AG04449 (cell line): ENCODE measurements at regions not wholly inside any gene's neighbourhood (a gene's known extent, or its start where the extent isn't known, plus 50 kb on each side); places are given as distances from the start of the nearest gene placed in this dataset.

Source experiments
- CTCF ChIA-PET: fragments of 350-600 bp; formaldehyde crosslinking; extraction: SDS; loops from one replicate; lab custom pipeline; 2021; ENCODE audit warnings: antibody characterized with exemption; lab: Yijun Ruan, JAX
- POLR2A ChIA-PET: fragments of 400-600, 350-600 bp; formaldehyde crosslinking; extraction: SDS; loops from one replicate; lab custom pipeline; 2020; ENCODE audit warnings: antibody characterized with exemption, inconsistent platforms; lab: Yijun Ruan, JAX
- DNase-seq: peaks from one replicate; pipeline ENCODE4 v3.0.0-alpha.2; 2010; ENCODE audit warnings: low read depth, low spot score
- H3K4me3 ChIP-seq: 2 replicates; pipeline ENCODE4 v1.5.1; 2011; ENCODE audit warnings: low read depth, mild to moderate bottlenecking, control low read depth, low read length
- TF ChIP-seq, protein P1 (sequence below): IDR thresholded peaks from one replicate; pipeline ENCODE4 v1.5.1; 2011; ENCODE audit warnings: mild to moderate bottlenecking, moderate library complexity, low read length, control low read depth, inconsistent platforms; ENCODE audit not compliant: insufficient read depth; ENCODE audit errors: missing control alignments

GRCh38 chr1:213331631-213332175 lies 280.7 kb downstream of the RPS6KC1 start:
- ChIA-PET POLR2A (no interaction called here), CTCF (no interaction called here)
- TF ChIP-seq, protein P1, sequence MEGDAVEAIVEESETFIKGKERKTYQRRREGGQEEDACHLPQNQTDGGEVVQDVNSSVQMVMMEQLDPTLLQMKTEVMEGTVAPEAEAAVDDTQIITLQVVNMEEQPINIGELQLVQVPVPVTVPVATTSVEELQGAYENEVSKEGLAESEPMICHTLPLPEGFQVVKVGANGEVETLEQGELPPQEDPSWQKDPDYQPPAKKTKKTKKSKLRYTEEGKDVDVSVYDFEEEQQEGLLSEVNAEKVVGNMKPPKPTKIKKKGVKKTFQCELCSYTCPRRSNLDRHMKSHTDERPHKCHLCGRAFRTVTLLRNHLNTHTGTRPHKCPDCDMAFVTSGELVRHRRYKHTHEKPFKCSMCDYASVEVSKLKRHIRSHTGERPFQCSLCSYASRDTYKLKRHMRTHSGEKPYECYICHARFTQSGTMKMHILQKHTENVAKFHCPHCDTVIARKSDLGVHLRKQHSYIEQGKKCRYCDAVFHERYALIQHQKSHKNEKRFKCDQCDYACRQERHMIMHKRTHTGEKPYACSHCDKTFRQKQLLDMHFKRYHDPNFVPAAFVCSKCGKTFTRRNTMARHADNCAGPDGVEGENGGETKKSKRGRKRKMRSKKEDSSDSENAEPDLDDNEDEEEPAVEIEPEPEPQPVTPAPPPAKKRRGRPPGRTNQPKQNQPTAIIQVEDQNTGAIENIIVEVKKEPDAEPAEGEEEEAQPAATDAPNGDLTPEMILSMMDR, result no peak
- H3K4me3 ChIP-seq, result no peak overlapping the region
- DNase-seq, result no peak

GRCh38 chr1:213332491-213332890 lies 281.4 kb downstream of the RPS6KC1 start:
- ChIA-PET CTCF (no interaction called here), POLR2A (no interaction called here)
- TF ChIP-seq, protein P1, result no peak
- H3K4me3 ChIP-seq, result no peak overlapping the region
- DNase-seq, result no peak

DNA sequence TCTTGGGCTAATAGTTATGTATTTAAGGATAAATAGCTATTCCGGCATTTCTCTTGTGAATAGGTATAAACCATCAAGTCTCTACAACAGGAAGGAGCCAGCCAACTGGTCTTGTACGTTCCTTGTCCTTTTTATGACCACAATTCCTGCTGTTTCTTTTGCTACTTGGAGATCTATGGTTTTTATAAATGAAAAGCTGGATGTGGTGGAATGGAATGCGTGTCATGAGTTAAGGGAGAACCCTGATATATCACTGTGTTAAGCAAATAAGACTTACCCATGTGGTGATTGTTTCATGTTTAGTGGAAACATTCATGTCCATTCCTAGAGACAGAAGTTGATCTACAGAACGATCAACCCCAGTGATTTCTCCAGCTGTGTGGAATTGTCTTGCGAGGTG lies 282.1 kb downstream of the RPS6KC1 start:
- H3K4me3 ChIP-seq, result no peak overlapping the region
- TF ChIP-seq, protein P1, result no peak
- CTCF ChIA-PET, result no interaction called here
- peak; percentile 4 for DNase-seq
- POLR2A ChIA-PET, result no interaction called here

DNA sequence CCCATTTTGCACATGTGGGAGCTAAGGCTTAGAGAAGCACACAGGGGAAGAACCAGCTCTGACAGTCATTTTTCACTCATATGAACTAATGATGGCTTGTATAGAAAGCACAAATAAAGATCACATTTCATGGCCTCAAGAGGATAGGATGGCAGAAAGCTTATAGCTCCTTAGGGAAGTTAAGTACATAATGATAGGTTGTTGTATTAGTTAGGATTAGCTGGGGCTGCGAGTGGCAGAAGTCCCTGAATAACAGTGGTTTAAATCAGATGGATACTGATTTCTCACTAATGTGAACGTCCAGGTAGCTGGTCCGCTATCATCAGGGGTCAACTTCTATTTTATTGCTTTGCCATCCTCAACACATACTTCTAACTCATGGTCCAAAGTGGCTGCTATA lies 284.0 kb downstream of the RPS6KC1 start:
- POLR2A ChIA-PET, result no interaction called here
- CTCF ChIA-PET, result no interaction called here
- no peak for DNase-seq
- TF ChIP-seq, protein P1, result no peak
- H3K4me3 ChIP-seq, result no peak overlapping the region

DNA sequence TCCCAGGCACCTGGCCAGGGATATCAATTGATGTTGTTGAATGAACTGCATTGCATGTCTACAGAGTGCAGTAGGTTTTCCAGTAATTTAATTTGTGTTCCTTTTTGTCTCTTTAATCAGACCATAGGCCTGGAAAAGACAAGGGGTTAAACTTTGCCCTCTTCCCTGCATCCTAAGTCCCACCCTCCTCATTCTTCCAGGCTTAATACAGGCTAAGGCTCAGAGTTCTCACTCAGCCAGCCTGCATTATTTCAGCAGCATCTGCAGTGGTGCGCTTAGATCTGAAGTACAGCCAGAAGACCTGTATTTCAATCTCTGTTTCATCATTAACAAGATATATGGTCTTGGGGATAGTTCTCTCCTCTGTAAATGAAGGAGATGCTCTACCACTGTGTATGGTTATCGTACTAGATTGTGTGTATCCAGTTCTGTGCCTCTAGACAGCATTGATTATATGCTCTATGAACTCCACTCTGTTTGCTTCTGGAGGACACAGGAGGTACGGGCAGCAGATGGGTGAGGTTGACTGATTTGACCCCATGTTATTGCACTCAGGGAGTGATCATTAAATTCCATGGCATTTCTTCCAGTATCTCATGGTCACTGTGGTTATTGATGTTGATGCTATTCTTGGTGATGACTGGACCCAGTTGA lies 286.1 kb downstream of the RPS6KC1 start:
- ChIA-PET POLR2A (no interaction called here), CTCF (no interaction called here)
- TF ChIP-seq, protein P1, result no peak
- H3K4me3 ChIP-seq, result no peak overlapping the region
- DNase-seq, result no peak

DNA sequence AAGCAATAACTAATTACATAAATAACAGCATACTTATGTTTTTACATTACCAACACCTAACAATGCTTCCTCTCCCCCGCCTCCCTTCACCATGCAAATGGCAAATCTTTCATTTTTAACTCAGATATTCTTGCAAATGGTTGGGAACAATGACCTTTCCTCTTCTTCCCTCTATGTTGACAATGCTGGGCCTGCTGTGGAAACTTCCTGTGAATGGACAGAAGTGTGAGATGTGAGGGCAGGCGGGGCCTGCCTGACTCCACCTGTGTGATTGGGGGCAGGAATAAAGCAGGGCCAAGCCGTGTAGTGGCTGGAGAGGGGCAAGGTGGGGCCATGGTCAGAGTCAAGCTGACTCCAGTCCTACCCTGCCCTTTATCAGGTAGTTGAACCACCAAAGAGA lies 289.6 kb downstream of the RPS6KC1 start:
- DNase-seq, result no peak

More for the DNA sequence above, 289.6 kb downstream of the RPS6KC1 start:
- POLR2A ChIA-PET, result no interaction called here
- TF ChIP-seq, protein P1, result no peak
- no peak overlapping the region for H3K4me3 ChIP-seq
- CTCF ChIA-PET, result no interaction called here
